ENCODE measurements at regions not wholly inside any gene's neighbourhood (a gene's known extent, or its start where the extent isn't known, plus 50 kb on each side); places are given as distances from the start of the nearest gene placed in this dataset.

DNA sequence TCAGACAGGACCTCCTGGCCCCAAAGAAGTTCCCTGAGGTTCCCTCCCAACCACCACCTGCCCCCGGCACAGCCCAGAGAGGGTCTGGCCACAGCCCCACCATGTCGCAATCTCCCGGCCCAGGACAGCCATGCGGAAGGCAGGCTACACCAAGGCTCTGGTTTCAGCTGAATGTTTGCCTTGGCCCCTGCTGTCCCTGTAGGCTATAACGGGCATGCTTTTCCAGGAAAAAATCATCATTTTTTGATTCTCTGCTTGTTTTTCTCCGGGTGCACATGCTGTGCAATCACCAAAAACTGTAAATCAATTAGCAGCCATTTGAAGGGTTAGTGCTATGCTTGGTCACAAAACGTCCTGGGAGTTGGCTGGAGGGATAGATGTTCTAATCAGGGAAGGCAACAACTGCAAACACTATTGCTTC lies 142.7 kb upstream of the IGF1R start:
- Histone ChIP-seq H3K36me3 (no peaks in the 10 kb centered on the region), H3K4me3 (no peak overlapping the region), H3K9me3 (no peaks in the 10 kb centered on the region), H3K4me1 (no peaks in the 10 kb centered on the region), H3K27ac (no peak overlapping the region), H3K27me3 (peaks cover 0 to 63% (median 49%) of the 10 kb centered on the region in 7 donors)
- DNase-seq (peak in 1 of 2 donors; percentile 25), ATAC-seq (peak in 3 of 8 donors; percentile 29 to 50 (median 50))
- 60 to 63% methylated on average over 7 of the region's 7 CpGs for WGBS, 2 donors
- TF ChIP-seq, protein P1, sequence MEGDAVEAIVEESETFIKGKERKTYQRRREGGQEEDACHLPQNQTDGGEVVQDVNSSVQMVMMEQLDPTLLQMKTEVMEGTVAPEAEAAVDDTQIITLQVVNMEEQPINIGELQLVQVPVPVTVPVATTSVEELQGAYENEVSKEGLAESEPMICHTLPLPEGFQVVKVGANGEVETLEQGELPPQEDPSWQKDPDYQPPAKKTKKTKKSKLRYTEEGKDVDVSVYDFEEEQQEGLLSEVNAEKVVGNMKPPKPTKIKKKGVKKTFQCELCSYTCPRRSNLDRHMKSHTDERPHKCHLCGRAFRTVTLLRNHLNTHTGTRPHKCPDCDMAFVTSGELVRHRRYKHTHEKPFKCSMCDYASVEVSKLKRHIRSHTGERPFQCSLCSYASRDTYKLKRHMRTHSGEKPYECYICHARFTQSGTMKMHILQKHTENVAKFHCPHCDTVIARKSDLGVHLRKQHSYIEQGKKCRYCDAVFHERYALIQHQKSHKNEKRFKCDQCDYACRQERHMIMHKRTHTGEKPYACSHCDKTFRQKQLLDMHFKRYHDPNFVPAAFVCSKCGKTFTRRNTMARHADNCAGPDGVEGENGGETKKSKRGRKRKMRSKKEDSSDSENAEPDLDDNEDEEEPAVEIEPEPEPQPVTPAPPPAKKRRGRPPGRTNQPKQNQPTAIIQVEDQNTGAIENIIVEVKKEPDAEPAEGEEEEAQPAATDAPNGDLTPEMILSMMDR (IDR thresholded peaks at IDR 0.05): no peak
- intact Hi-C loops (cut with DNase I): no loop called here

DNA sequence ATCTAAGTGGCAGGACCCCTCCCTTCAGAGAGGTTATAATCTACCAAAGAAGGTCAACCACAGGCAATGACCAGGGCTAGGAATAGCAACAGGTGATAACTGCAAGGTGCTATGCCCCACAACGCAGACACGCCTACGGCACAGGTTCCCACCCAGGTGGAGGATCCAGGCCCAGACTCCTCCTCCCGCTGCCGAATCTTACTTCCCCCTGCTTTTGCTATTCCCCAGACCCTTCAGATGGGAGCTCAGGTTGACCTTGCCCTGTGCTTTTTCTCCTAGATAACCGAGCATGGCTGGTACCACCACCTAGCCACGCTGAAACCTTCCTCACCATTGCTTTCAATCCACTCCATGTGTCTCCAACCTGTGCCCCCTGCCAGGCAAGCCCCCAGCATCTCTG lies 142.2 kb upstream of the IGF1R start:
- Histone ChIP-seq H3K9me3 (no peaks in the 10 kb centered on the region), H3K27me3 (peaks cover 0 to 63% (median 49%) of the 10 kb centered on the region in 7 donors), H3K4me1 (no peaks in the 10 kb centered on the region), H3K4me3 (no peak overlapping the region), H3K36me3 (no peaks in the 10 kb centered on the region), H3K27ac (no peak overlapping the region)
- DNase-seq: no peak
- intact Hi-C loops (cut with DNase I): no loop called here
- peak in 1 of 8 donors; percentile 17 for ATAC-seq
- TF ChIP-seq, protein P1 (IDR thresholded peaks at IDR 0.05): no peak
- 86 to 90% methylated on average over 7 of the region's 7 CpGs for WGBS, 2 donors

DNA sequence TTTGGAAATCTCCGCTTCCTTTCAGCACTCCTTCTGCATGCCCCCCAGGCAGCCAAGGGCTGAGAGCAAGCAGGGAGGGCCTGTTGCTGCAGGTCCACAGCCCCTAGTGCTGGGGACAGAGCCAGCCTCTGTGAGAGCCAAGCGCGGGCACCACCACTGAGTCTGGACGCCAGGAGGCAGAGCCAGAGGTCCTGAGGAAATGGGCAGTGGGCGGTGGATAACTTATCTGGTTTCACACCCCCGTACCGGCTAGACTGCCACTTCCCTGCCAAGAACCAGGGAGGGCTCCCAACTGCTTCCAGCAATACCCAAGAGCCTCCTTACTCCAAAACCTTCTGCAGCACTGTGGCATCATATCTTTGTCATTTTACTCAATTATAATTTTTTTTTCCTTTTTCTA lies 141.6 kb upstream of the IGF1R start:
- ATAC-seq (peak in 1 of 8 donors; percentile 34), DNase-seq (no peak)
- no peaks in the 10 kb centered on the region for H3K4me1 ChIP-seq
- H3K9me3 ChIP-seq: no peaks in the 10 kb centered on the region
- intact Hi-C loops (cut with DNase I): no loop called here
- peaks cover 0 to 58% (median 43%) of the 10 kb centered on the region in 7 donors for H3K27me3 ChIP-seq
- no peak overlapping the region for H3K4me3 ChIP-seq
- TF ChIP-seq, protein P1 (IDR thresholded peaks at IDR 0.05): no peak
- H3K36me3 ChIP-seq: no peaks in the 10 kb centered on the region
- H3K27ac ChIP-seq: no peak overlapping the region
- 41 to 52% methylated on average over 7 of the region's 7 CpGs for WGBS, 2 donors

DNA sequence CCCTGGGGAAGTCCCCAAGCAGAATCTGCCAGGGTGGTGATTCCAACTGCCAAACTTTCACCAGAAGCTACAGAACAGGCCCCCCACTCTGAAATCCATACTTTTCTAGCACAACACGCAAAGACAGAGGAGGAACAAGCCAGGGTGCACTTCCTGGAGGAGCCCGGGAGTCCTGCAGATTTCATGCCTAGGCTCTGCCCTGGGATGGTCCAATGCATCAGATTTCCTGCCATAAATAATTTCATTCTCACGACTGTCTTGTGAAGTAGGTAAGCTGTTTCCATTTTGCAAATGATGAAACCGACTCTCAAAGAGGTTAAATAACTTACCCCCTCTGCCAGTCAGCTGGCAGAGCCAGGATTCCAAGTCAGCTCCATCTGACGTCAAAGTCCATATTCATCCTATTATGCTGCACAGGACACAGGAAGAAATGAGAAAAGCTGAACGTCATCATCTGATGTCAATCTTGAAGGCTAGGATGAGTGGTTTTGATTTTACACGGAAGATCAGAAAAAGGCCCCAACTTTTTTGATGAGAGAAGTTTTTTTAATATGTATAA lies 134.8 kb upstream of the IGF1R start:
- intact Hi-C loops (cut with DNase I): loop anchor here in 1 of 10 donors (10.0 kb wide), 1 partner anchor 261 kb away; no protein-coding TSS in a partner anchor
- WGBS, 2 donors: 63 to 66% methylated on average over 7 of the region's 7 CpGs

More for the DNA sequence above, 134.8 kb upstream of the IGF1R start:
- Histone ChIP-seq H3K27me3 (peaks cover 0 to 10% (median 0%) of the 10 kb centered on the region in 7 donors), H3K36me3 (no peaks in the 10 kb centered on the region), H3K4me3 (no peak overlapping the region), H3K9me3 (no peaks in the 10 kb centered on the region), H3K27ac (no peak overlapping the region), H3K4me1 (no peaks in the 10 kb centered on the region)
- TF ChIP-seq, protein P1 (IDR thresholded peaks at IDR 0.05): no peak
- no peak for DNase-seq
- no peak for ATAC-seq

Data from heart right ventricle (tissue), 16 donors.